GM12891 (cell line): ENCODE measurements at regions not wholly inside any gene's neighbourhood (a gene's known extent, or its start where the extent isn't known, plus 50 kb on each side); places are given as distances from the start of the nearest gene placed in this dataset.

ENCODE experiments used
- DNase-seq: peaks from one replicate; pipeline ENCODE4 v3.0.0; 2011; ENCODE audit warnings: low spot score; ENCODE audit not compliant: insufficient read length
- FAIRE-seq: peaks from 2 replicates; lab custom pipeline; 2011; peaks lifted over from hg19 to GRCh38; lab: Jason Lieb, UNC
- PAX5 ChIP-seq: IDR thresholded peaks from 2 replicates; pipeline ENCODE4 v1.6.1; 2011; ENCODE audit warnings: low read length, moderate library complexity, mild to moderate bottlenecking; ENCODE audit not compliant: insufficient read depth, severe bottlenecking
- POLR2A ChIP-seq: IDR thresholded peaks from 2 replicates; pipeline ENCODE4 v1.6.1; 2011; ENCODE audit warnings: low read depth, low read length, control low read depth
- POLR2AphosphoS5 ChIP-seq: IDR thresholded peaks from 2 replicates; pipeline ENCODE4 v1.6.1; 2011; ENCODE audit warnings: low read depth, low read length, control low read depth
- POU2F2 ChIP-seq: IDR thresholded peaks from 2 replicates; pipeline ENCODE4 v1.6.1; 2011; ENCODE audit warnings: low read depth, mild to moderate bottlenecking, control low read depth, low read length, moderate library complexity
- SPI1 ChIP-seq: IDR thresholded peaks from 2 replicates; pipeline ENCODE4 v1.6.1; 2011; ENCODE audit warnings: low read depth, low read length, control low read depth
- TAF1 ChIP-seq: IDR thresholded peaks from 2 replicates; pipeline ENCODE4 v1.6.1; 2011; ENCODE audit warnings: low read depth, low read length, control low read depth

- TF ChIP-seq TAF1: no peak
- TF ChIP-seq PAX5: no peak
- no peak for TF ChIP-seq POLR2AphosphoS5
- TF ChIP-seq POU2F2: no peak
- no peak for TF ChIP-seq SPI1
- TF ChIP-seq POLR2A: no peak
- DNase-seq (no peak), FAIRE-seq (no peak)
Observed at GRCh38 chr11:92552942-92553341, 328.3 kb downstream of the FAT3 start.

GRCh38 chr11:92554688-92555087, 330.1 kb downstream of the FAT3 start:
- FAIRE-seq (no peak), DNase-seq (no peak)
- TF ChIP-seq TAF1: no peak
- no peak for TF ChIP-seq POLR2AphosphoS5
- no peak for TF ChIP-seq POLR2A
- TF ChIP-seq PAX5: no peak
- TF ChIP-seq SPI1: no peak

GRCh38 chr11:92556431-92556830, 331.8 kb downstream of the FAT3 start:
- no peak for TF ChIP-seq TAF1
- no peak for FAIRE-seq
- no peak for DNase-seq

GRCh38 chr11:92557879-92558278, 333.3 kb downstream of the FAT3 start:
- TF ChIP-seq SPI1: no peak
- TF ChIP-seq POLR2AphosphoS5: no peak
- no peak for TF ChIP-seq TAF1
- no peak for TF ChIP-seq POU2F2
- no peak for TF ChIP-seq PAX5
- no peak for TF ChIP-seq POLR2A
- FAIRE-seq (no peak), DNase-seq (no peak)

- DNase-seq: no peak
- FAIRE-seq: no peak
- TF ChIP-seq PAX5 (no peak), TAF1 (no peak), SPI1 (no peak), POLR2A (no peak), POLR2AphosphoS5 (no peak), POU2F2 (no peak)
Observed at GRCh38 chr11:92558323-92558722, 333.7 kb downstream of the FAT3 start.

- no peak for FAIRE-seq
- TF ChIP-seq SPI1: no peak
- no peak for TF ChIP-seq POLR2AphosphoS5
- no peak for TF ChIP-seq POU2F2
- no peak for TF ChIP-seq POLR2A
- TF ChIP-seq TAF1: no peak
- no peak for TF ChIP-seq PAX5
- no peak for DNase-seq
Observed at GRCh38 chr11:92569726-92570125, 345.1 kb downstream of the FAT3 start.

GRCh38 chr11:92572559-92572958, 347.9 kb downstream of the FAT3 start:
- FAIRE-seq: no peak
- no peak for DNase-seq
- no peak for TF ChIP-seq POLR2AphosphoS5

GRCh38 chr11:92576315-92576714, 351.7 kb downstream of the FAT3 start:
- FAIRE-seq (no peak), DNase-seq (no peak)
- TF ChIP-seq PAX5: no peak
- no peak for TF ChIP-seq POLR2AphosphoS5
- no peak for TF ChIP-seq SPI1
- no peak for TF ChIP-seq POU2F2
- no peak for TF ChIP-seq POLR2A
- TF ChIP-seq TAF1: no peak

- DNase-seq: no peak
- TF ChIP-seq POLR2AphosphoS5 (no peak), POLR2A (no peak), TAF1 (no peak), POU2F2 (no peak), SPI1 (no peak), PAX5 (no peak)
- no peak for FAIRE-seq
Observed at GRCh38 chr11:92580908-92581307, 356.3 kb downstream of the FAT3 start.

GRCh38 chr11:92588393-92588792, 363.8 kb downstream of the FAT3 start:
- DNase-seq: no peak
- TF ChIP-seq PAX5 (no peak), POLR2A (no peak)
- FAIRE-seq: no peak

- FAIRE-seq (no peak), DNase-seq (no peak)
- no peak for TF ChIP-seq POLR2AphosphoS5
- no peak for TF ChIP-seq SPI1
- TF ChIP-seq TAF1: no peak
- TF ChIP-seq PAX5: no peak
Observed at GRCh38 chr11:92589512-92589911, 364.9 kb downstream of the FAT3 start.
